ENCODE measurements at regions not wholly inside any gene's neighbourhood (a gene's known extent, or its start where the extent isn't known, plus 50 kb on each side); places are given as distances from the start of the nearest gene placed in this dataset.
"Not testable (repeated sequence)": the region's sequence is repeated elsewhere in the genome, so short reads cannot be mapped to it uniquely, and the experiment has no call there.

- not testable (repeated sequence) for H3K36me3 ChIP-seq, H3K4me1 ChIP-seq, H3K9ac ChIP-seq, H4K20me1 ChIP-seq, H3K4me3 ChIP-seq, H3K27ac ChIP-seq, H3K27me3 ChIP-seq, H3K4me2 ChIP-seq
- H3K9me3 ChIP-seq, result peaks cover 23% of the 10 kb centered on the region
Measured at GRCh38 chr20:18876394-18876793, 62.8 kb downstream of the SCP2D1 start.

GRCh38 chr20:18879262-18879661 is 65.7 kb downstream of the SCP2D1 start:
- Histone ChIP-seq H3K27ac (no peak overlapping the region), H3K4me1 (no peaks in the 10 kb centered on the region), H4K20me1 (no peaks in the 10 kb centered on the region), H3K36me3 (no peaks in the 10 kb centered on the region), H3K4me3 (no peak overlapping the region), H3K9ac (no peak overlapping the region), H3K9me3 (no peaks in the 10 kb centered on the region; the same call in 1 of the 2 replicates), H3K4me2 (no peak overlapping the region), H3K27me3 (no peaks in the 10 kb centered on the region)
- TF ChIP-seq Cebpa-rat (IDR thresholded peaks at IDR 0.05), result no peak

GRCh38 chr20:18886756-18887155 is 73.2 kb downstream of the SCP2D1 start:
- Histone ChIP-seq H3K4me2 (no peak overlapping the region), H3K27me3 (no peaks in the 10 kb centered on the region), H3K27ac (no peak overlapping the region), H3K4me1 (no peaks in the 10 kb centered on the region), H3K4me3 (no peak overlapping the region), H4K20me1 (no peaks in the 10 kb centered on the region), H3K9ac (no peak overlapping the region), H3K36me3 (no peaks in the 10 kb centered on the region), H3K9me3 (no peaks in the 10 kb centered on the region)
- TF ChIP-seq Cebpa-rat (IDR thresholded peaks at IDR 0.05), result no peak

- Histone ChIP-seq H3K27ac (no peak overlapping the region), H3K4me2 (no peak overlapping the region), H4K20me1 (no peaks in the 10 kb centered on the region), H3K27me3 (no peaks in the 10 kb centered on the region), H3K9me3 (no peaks in the 10 kb centered on the region), H3K9ac (no peak overlapping the region), H3K4me3 (no peak overlapping the region), H3K36me3 (no peaks in the 10 kb centered on the region), H3K4me1 (no peaks in the 10 kb centered on the region)
- TF ChIP-seq Cebpa-rat (IDR thresholded peaks at IDR 0.05), result no peak
Measured at GRCh38 chr20:18901980-18902737, 88.6 kb downstream of the SCP2D1 start.

DNA sequence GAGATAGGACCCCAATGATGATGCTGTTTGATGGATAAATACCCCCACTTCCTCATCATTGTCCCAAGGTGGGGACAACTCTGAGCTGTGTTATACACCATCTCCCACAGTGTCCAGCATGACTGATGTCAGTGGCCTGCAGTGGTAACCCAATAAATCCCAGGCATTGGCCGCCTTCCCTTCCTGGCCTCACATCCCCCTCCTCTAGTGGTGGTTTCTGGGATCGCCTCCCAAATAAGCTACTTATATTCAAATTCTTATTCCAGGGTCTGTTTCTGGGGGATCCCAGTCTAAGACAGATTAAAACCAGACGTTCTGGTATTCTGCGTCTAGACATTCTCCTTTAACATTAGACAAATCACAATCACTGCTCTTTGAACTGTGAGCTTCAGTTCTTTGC is 90.6 kb downstream of the SCP2D1 start:
- Histone ChIP-seq H3K4me1 (no peaks in the 10 kb centered on the region), H3K36me3 (no peaks in the 10 kb centered on the region), H3K4me3 (no peak overlapping the region), H3K27ac (no peak overlapping the region), H4K20me1 (no peaks in the 10 kb centered on the region), H3K27me3 (no peaks in the 10 kb centered on the region), H3K4me2 (no peak overlapping the region), H3K9ac (no peak overlapping the region), H3K9me3 (no peaks in the 10 kb centered on the region)
- TF ChIP-seq Cebpa-rat (IDR thresholded peaks at IDR 0.05), result no peak

GRCh38 chr20:18904624-18905023 is 91.0 kb downstream of the SCP2D1 start:
- no peak overlapping the region for H3K4me2 ChIP-seq

DNA sequence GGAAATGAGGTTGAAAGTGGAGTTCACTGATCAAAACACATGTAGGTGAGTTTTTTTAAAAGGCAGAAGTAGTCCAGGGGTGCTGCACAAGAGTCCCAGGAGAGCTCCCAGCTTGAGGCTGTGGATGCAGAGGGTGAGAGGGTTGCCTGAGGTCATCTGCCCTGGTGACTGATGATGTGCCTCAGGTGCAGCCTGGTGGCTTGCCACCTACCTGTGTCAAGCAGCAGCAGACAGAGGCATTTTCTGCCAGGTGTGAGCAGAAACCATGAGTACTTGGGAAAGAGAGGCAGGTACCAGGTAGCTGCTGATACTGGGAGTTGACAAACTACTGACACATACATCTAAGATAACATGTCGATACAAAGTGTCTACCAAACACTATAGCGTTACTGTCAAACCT is 92.5 kb downstream of the SCP2D1 start:
- H3K4me2 ChIP-seq, result no peak overlapping the region
- H3K4me3 ChIP-seq, result no peak overlapping the region
- H3K36me3 ChIP-seq, result no peaks in the 10 kb centered on the region
- H3K27ac ChIP-seq, result no peak overlapping the region
- no peak for TF ChIP-seq Cebpa-rat (IDR thresholded peaks at IDR 0.05)
- H3K27me3 ChIP-seq, result no peaks in the 10 kb centered on the region
- H4K20me1 ChIP-seq, result no peaks in the 10 kb centered on the region
- no peaks in the 10 kb centered on the region for H3K4me1 ChIP-seq
- H3K9me3 ChIP-seq, result no peaks in the 10 kb centered on the region
- no peak overlapping the region for H3K9ac ChIP-seq

More at GRCh38 chr20:18904624-18905023, 91.0 kb downstream of the SCP2D1 start:
- Histone ChIP-seq H4K20me1 (no peaks in the 10 kb centered on the region), H3K4me1 (no peaks in the 10 kb centered on the region), H3K9ac (no peak overlapping the region), H3K27ac (no peak overlapping the region), H3K27me3 (no peaks in the 10 kb centered on the region), H3K4me3 (no peak overlapping the region), H3K9me3 (no peaks in the 10 kb centered on the region), H3K36me3 (no peaks in the 10 kb centered on the region)
- no peak for TF ChIP-seq Cebpa-rat (IDR thresholded peaks at IDR 0.05)

- Histone ChIP-seq H3K4me3 (no peak overlapping the region), H3K27ac (no peak overlapping the region), H3K36me3 (no peaks in the 10 kb centered on the region), H3K4me2 (no peak overlapping the region), H3K9me3 (no peaks in the 10 kb centered on the region), H3K4me1 (no peaks in the 10 kb centered on the region), H3K9ac (no peak overlapping the region), H4K20me1 (no peaks in the 10 kb centered on the region), H3K27me3 (no peaks in the 10 kb centered on the region)
- TF ChIP-seq Cebpa-rat (IDR thresholded peaks at IDR 0.05), result no peak
Measured at GRCh38 chr20:18907353-18907752, 93.8 kb downstream of the SCP2D1 start.

- Histone ChIP-seq H3K4me3 (no peak overlapping the region), H3K27ac (no peak overlapping the region), H3K27me3 (no peaks in the 10 kb centered on the region), H4K20me1 (no peaks in the 10 kb centered on the region), H3K36me3 (no peaks in the 10 kb centered on the region), H3K9ac (no peak overlapping the region), H3K9me3 (no peaks in the 10 kb centered on the region), H3K4me1 (no peaks in the 10 kb centered on the region), H3K4me2 (no peak overlapping the region)
- TF ChIP-seq Cebpa-rat (IDR thresholded peaks at IDR 0.05), result no peak
Measured at GRCh38 chr20:18908109-18908508, 94.5 kb downstream of the SCP2D1 start.

DNA sequence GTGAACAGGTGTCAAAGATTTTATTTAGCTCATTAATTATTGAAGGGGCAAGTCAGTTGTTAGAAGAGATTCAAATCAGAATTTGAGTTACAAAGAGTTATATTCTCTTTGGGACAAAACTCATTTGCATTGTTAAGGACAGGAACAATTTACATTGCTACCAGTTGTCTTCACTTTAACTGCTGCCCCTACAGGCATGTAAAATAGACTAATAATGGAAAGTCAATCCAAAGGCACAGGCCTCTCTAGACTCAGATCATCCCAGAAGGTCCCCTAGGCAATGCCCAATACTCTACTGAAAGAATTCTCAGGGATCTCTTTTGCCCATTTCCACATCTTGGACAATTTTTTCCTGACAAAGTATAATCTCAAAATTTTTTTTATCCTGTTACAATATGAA is 95.7 kb downstream of the SCP2D1 start:
- no peak overlapping the region for H3K27ac ChIP-seq
- no peaks in the 10 kb centered on the region for H3K9me3 ChIP-seq
- no peaks in the 10 kb centered on the region for H3K36me3 ChIP-seq
- H3K4me1 ChIP-seq, result no peaks in the 10 kb centered on the region
- H3K9ac ChIP-seq, result no peak overlapping the region
- no peaks in the 10 kb centered on the region for H3K27me3 ChIP-seq
- no peak for TF ChIP-seq Cebpa-rat (IDR thresholded peaks at IDR 0.05)
- no peak overlapping the region for H3K4me3 ChIP-seq
- H4K20me1 ChIP-seq, result no peaks in the 10 kb centered on the region
- H3K4me2 ChIP-seq, result no peak overlapping the region

- Histone ChIP-seq H3K9ac (no peak overlapping the region), H3K4me3 (no peak overlapping the region), H3K4me1 (no peaks in the 10 kb centered on the region), H3K27ac (no peak overlapping the region), H3K4me2 (no peak overlapping the region), H3K36me3 (no peaks in the 10 kb centered on the region), H3K27me3 (no peaks in the 10 kb centered on the region), H3K9me3 (no peaks in the 10 kb centered on the region), H4K20me1 (no peaks in the 10 kb centered on the region)
- no peak for TF ChIP-seq Cebpa-rat (IDR thresholded peaks at IDR 0.05)
Measured at GRCh38 chr20:18913701-18914100, 100.1 kb downstream of the SCP2D1 start.

Measured in BLaER1 (cell line).